Caco-2 (cell line): ENCODE measurements at regions not wholly inside any gene's neighbourhood (a gene's known extent, or its start where the extent isn't known, plus 50 kb on each side); places are given as distances from the start of the nearest gene placed in this dataset.
A peak's percentile ranks its signal among the peaks of the same experiment; 100 is the strongest.

Source experiments
- BruUV-seq: library from RNA; stranded (reverse); fragments of 400-500 nt; replicated peaks from 2 replicates; lab custom pipeline; 2021; lab: Mats Ljungman, UMichigan
- CTCF ChIA-PET: fragments of 300-600 bp; sonication (Branson Sonifier 250); formaldehyde crosslinking; loops from one replicate; lab custom pipeline; 2022; ENCODE audit warnings: antibody characterized with exemption; lab: Charles Lee
- POLR2A ChIA-PET: fragments of 300-600 bp; sonication (Branson Sonifier 250); formaldehyde crosslinking; loops from one replicate; lab custom pipeline; 2022; ENCODE audit warnings: antibody characterized with exemption; lab: Charles Lee
- DNase-seq, 2 experiments: peaks; one replicate each; pipeline versions ENCODE4 v3.0.0 to v3.0.0-alpha.2; 2020 to 2022
- H3K27me3 ChIP-seq: replicated peaks from 2 replicates; pipeline ENCODE4 v1.6.0; 2011; ENCODE audit warnings: low read length; ENCODE audit not compliant: control insufficient read depth, insufficient read depth
- H3K36me3 ChIP-seq: 2 replicates; pipeline ENCODE4 v1.5.1; 2011; ENCODE audit warnings: low read length; ENCODE audit not compliant: control insufficient read depth, insufficient read depth
- H3K4me1 ChIP-seq: fragments of 250-450 bp; sonication (Bioruptor Pico); 2 replicates; pipeline ENCODE4 v1.5.1; 2020; ENCODE audit warnings: mild to moderate bottlenecking
- H3K4me3 ChIP-seq: 2 replicates; pipeline ENCODE4 v1.5.1; 2011; ENCODE audit warnings: low read depth, mild to moderate bottlenecking, control low read depth, low read length
- H3K9me3 ChIP-seq: fragments of 250-450 bp; sonication (Bioruptor Pico); 2 replicates; pipeline ENCODE4 v1.5.1; 2020; ENCODE audit warnings: mild to moderate bottlenecking, moderate library complexity
- H3K27ac Mint-ChIP-seq: one replicate; pipeline ENCODE4 v1.8.0; 2022; ENCODE audit warnings: mixed read lengths; ENCODE audit not compliant: unreplicated experiment
- H3K27me3 Mint-ChIP-seq: one replicate; pipeline ENCODE4 v1.8.0; 2022; ENCODE audit warnings: mixed read lengths; ENCODE audit not compliant: insufficient read depth, unreplicated experiment
- H3K36me3 Mint-ChIP-seq: one replicate; pipeline ENCODE4 v1.8.0; 2022; ENCODE audit warnings: mild to moderate bottlenecking, mixed read lengths; ENCODE audit not compliant: insufficient read depth, unreplicated experiment
- H3K4me1 Mint-ChIP-seq: one replicate; pipeline ENCODE4 v1.8.0; 2022; ENCODE audit warnings: low read depth, mixed read lengths; ENCODE audit not compliant: unreplicated experiment
- H3K4me3 Mint-ChIP-seq: one replicate; pipeline ENCODE4 v1.8.0; 2022; ENCODE audit warnings: mild to moderate bottlenecking, moderate library complexity, mixed read lengths; ENCODE audit not compliant: unreplicated experiment
- H3K9me3 Mint-ChIP-seq: one replicate; pipeline ENCODE4 v1.8.0; 2022; ENCODE audit warnings: mixed read lengths; ENCODE audit not compliant: unreplicated experiment
- intact Hi-C: fragments of 100-400 bp; cut with micrococcal nuclease; formaldehyde crosslinking; loops from one replicate; pipeline ENCODE4 v1.10.0; 2022; ENCODE audit not compliant: unreplicated experiment
- TF ChIP-seq, protein P1 (sequence below), 2 experiments: fragments of 200-600 bp in 1 of 2; IDR thresholded peaks; 1 replicate in 1 of 2; 2 replicates in 1 of 2; pipeline versions ENCODE4 v1.5.1 to v1.8.0; 2011 to 2022; ENCODE audit warnings: antibody characterized with exemption in 1 of 2, control low read depth in 1 of 2, inconsistent platforms in 1 of 2, low read depth in 1 of 2, low read length in 1 of 2, mild to moderate bottlenecking in 1 of 2, moderate library complexity in 1 of 2; ENCODE audit not compliant: insufficient read depth in 1 of 2, severe bottlenecking in 1 of 2, unreplicated experiment in 1 of 2

DNA sequence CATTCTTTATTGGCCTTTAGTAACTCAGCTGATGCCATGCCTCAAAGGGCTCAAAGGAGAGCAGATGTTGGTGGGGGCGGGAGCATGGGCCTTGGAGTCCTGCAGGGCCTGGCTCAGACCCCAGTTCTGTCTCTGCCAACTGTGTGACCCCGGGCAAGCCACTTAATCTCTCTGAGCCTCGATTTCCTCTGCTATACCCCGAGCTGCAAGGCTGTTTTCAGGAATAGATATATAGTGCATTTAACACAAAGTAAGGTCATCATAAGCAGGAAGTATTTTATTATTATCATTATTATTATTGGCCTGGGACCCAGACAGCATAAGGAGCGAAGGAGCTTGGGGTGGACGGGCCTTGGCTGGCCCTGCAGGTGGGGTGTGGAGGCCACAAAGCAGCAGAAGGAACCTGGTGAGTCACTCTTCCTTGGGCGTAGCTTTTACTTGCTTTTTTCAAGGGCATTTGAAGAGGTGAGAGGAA lies 162.7 kb downstream of the INHBB start:
- DNase-seq, result peak in 1 of 2 experiments; percentile 11
- H3K36me3 ChIP-seq, result no peaks in the 10 kb centered on the region
- no peak overlapping the region for H3K4me3 ChIP-seq
- intact Hi-C loops, result no loop called here
- H3K27me3 ChIP-seq, result no peaks in the 10 kb centered on the region
- no TSS peak for BruUV-seq
- Mint-ChIP-seq H3K27me3 (no peaks in the 10 kb centered on the region), H3K27ac (no peak overlapping the region), H3K4me1 (no peaks in the 10 kb centered on the region), H3K9me3 (no peaks in the 10 kb centered on the region), H3K36me3 (no peaks in the 10 kb centered on the region), H3K4me3 (no peak overlapping the region)
- ChIA-PET POLR2A (no interaction called here), CTCF (no interaction called here)
- H3K4me1 ChIP-seq, result no peaks in the 10 kb centered on the region
- TF ChIP-seq, protein P1, sequence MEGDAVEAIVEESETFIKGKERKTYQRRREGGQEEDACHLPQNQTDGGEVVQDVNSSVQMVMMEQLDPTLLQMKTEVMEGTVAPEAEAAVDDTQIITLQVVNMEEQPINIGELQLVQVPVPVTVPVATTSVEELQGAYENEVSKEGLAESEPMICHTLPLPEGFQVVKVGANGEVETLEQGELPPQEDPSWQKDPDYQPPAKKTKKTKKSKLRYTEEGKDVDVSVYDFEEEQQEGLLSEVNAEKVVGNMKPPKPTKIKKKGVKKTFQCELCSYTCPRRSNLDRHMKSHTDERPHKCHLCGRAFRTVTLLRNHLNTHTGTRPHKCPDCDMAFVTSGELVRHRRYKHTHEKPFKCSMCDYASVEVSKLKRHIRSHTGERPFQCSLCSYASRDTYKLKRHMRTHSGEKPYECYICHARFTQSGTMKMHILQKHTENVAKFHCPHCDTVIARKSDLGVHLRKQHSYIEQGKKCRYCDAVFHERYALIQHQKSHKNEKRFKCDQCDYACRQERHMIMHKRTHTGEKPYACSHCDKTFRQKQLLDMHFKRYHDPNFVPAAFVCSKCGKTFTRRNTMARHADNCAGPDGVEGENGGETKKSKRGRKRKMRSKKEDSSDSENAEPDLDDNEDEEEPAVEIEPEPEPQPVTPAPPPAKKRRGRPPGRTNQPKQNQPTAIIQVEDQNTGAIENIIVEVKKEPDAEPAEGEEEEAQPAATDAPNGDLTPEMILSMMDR (IDR thresholded peaks at IDR 0.05; ENCODE audit: insufficient read depth in 1 of 2, low read depth in 1 of 2, low read length in 1 of 2, severe bottlenecking in 1 of 2, unreplicated experiment in 1 of 2), result no peak
- H3K9me3 ChIP-seq, result no peaks in the 10 kb centered on the region

DNA sequence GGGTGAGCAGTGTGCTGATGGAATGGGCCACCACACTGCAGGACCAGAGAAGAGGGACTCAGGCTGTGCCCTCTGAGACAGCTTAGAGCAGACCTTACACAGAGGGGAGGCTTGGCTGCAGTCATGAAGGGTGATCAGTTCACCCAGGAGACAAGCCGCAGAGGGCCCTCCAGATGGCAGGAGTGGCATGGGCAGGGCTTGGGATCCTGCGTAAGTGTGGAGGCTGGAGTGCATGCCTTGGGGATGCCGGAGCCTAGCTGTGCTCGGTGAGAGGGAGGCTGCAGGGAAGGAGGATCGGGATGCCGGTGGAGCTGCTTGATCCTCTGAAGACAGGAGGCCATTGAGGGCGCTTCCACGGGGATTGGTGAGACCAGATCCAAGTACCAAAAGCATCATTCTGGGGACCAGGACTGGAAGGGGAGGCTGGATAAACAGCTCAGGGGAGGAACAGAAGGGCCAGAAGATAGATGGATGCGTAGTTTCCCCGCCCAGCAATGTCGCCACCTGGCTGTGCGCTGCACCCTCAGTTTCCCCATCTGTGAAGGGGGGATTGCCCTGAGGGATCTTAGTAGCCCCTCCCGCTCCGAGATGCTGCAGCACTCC lies 163.4 kb downstream of the INHBB start:
- H3K9me3 Mint-ChIP-seq, result no peaks in the 10 kb centered on the region
- BruUV-seq, result no TSS peak
- H3K9me3 ChIP-seq, result no peaks in the 10 kb centered on the region
- ChIA-PET POLR2A (no interaction called here), CTCF (no interaction called here)
- H3K27me3 ChIP-seq, result no peaks in the 10 kb centered on the region
- DNase-seq, result peak in 1 of 2 experiments; percentile 29
- no peak overlapping the region for H3K27ac Mint-ChIP-seq
- H3K4me1 ChIP-seq, result no peaks in the 10 kb centered on the region
- TF ChIP-seq, protein P1 (IDR thresholded peaks at IDR 0.05; ENCODE audit: insufficient read depth in 1 of 2, low read depth in 1 of 2, low read length in 1 of 2, severe bottlenecking in 1 of 2, unreplicated experiment in 1 of 2), result no peak
- no peak overlapping the region for H3K4me3 ChIP-seq
- no peaks in the 10 kb centered on the region for H3K27me3 Mint-ChIP-seq
- no peak overlapping the region for H3K4me3 Mint-ChIP-seq
- H3K36me3 ChIP-seq, result no peaks in the 10 kb centered on the region
- no peaks in the 10 kb centered on the region for H3K36me3 Mint-ChIP-seq
- intact Hi-C loops, result no loop called here
- no peaks in the 10 kb centered on the region for H3K4me1 Mint-ChIP-seq

DNA sequence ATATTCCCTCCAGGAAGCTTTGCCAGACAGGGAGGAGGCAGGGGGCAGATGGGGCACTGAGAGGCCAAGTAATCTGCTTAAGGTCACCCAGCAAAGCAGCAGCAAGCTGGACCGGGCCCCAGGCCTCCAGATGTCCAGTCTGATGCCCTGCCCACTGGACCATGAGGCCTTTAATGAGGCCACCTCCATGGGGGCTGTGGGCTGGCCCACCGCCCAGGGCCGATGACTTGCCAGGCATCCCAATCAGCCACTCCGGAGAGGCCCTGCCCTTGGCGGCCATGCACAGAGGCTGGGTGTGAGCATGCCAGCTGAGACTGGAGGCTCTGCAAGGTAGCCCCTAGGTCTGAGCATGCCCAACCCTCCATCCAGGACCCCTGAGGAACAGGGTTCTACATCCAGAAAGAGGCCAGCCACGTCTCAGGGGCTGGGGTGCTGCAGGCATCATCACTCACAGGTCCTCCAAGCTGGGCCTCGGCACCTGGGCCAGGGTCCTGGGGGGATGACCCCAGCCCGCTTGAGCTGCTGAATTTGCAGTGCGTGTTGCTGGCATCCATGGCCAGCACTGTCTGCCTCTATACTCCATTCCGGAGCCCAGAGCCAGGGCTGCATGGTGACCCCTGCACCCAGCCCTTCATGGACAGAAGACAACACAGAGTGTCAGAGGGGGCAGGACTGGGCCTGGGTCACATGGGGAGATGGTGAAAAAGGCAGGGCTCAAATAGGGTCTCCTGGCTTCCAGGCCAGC lies 164.2 kb downstream of the INHBB start:
- ChIA-PET CTCF (no interaction called here), POLR2A (no interaction called here)
- no peaks in the 10 kb centered on the region for H3K9me3 Mint-ChIP-seq
- Histone ChIP-seq H3K36me3 (no peaks in the 10 kb centered on the region), H3K4me3 (no peak overlapping the region), H3K4me1 (no peaks in the 10 kb centered on the region), H3K27me3 (no peaks in the 10 kb centered on the region), H3K9me3 (no peaks in the 10 kb centered on the region)
- no peaks in the 10 kb centered on the region for H3K36me3 Mint-ChIP-seq
- DNase-seq, result peak in 1 of 2 experiments; percentile 29
- no peaks in the 10 kb centered on the region for H3K4me1 Mint-ChIP-seq
- BruUV-seq, result no TSS peak
- TF ChIP-seq, protein P1 (IDR thresholded peaks at IDR 0.05; ENCODE audit: insufficient read depth in 1 of 2, low read depth in 1 of 2, low read length in 1 of 2, severe bottlenecking in 1 of 2, unreplicated experiment in 1 of 2), result no peak
- H3K4me3 Mint-ChIP-seq, result no peak overlapping the region
- no peak overlapping the region for H3K27ac Mint-ChIP-seq
- H3K27me3 Mint-ChIP-seq, result no peaks in the 10 kb centered on the region
- intact Hi-C loops, result no loop called here
